ENCODE measurements at regions not wholly inside any gene's neighbourhood (a gene's known extent, or its start where the extent isn't known, plus 50 kb on each side); places are given as distances from the start of the nearest gene placed in this dataset.
"Not testable (repeated sequence)": the region's sequence is repeated elsewhere in the genome, so short reads cannot be mapped to it uniquely, and the experiment has no call there.

DNA sequence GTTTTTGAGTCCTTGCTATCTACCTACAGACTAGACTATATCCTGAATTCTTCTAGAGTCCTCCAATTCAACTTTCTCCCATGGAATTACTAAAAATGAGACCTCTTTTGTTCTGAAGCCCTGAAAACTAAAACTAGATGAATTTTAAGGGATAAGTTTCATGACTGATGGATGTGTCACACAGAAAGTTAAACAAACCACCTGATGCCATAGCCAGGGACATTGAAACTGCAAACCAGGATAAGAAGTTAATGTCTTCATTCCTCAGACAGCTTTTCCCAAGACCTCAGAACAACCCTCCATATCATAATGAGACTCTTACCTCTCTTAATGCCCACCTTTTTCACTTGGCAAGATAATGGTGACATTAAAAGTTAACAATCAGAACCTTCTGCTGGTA, 81.5 kb upstream of the PTPN13 start:
- Histone ChIP-seq H3K4me3 (no peak overlapping the region), H3K36me3 (no peaks in the 10 kb centered on the region), H3K4me1 (replicated peaks) (no peaks in the 10 kb centered on the region), H3K27me3 (replicated peaks; ENCODE audit: insufficient read depth) (no peaks in the 10 kb centered on the region), H3K9me3 (no peaks in the 10 kb centered on the region), H3K27ac (no peak overlapping the region)
- intact Hi-C loops (cut with DNase I) = no loop called here
- TF ChIP-seq, protein P1, sequence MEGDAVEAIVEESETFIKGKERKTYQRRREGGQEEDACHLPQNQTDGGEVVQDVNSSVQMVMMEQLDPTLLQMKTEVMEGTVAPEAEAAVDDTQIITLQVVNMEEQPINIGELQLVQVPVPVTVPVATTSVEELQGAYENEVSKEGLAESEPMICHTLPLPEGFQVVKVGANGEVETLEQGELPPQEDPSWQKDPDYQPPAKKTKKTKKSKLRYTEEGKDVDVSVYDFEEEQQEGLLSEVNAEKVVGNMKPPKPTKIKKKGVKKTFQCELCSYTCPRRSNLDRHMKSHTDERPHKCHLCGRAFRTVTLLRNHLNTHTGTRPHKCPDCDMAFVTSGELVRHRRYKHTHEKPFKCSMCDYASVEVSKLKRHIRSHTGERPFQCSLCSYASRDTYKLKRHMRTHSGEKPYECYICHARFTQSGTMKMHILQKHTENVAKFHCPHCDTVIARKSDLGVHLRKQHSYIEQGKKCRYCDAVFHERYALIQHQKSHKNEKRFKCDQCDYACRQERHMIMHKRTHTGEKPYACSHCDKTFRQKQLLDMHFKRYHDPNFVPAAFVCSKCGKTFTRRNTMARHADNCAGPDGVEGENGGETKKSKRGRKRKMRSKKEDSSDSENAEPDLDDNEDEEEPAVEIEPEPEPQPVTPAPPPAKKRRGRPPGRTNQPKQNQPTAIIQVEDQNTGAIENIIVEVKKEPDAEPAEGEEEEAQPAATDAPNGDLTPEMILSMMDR (IDR thresholded peaks at IDR 0.05) = no peak
- TF ChIP-seq POLR2A (IDR thresholded peaks at IDR 0.05) (no peak), POLR2AphosphoS5 (IDR thresholded peaks at IDR 0.05) (no peak)
- no peak for DNase-seq (ENCODE audit: low spot score)

DNA sequence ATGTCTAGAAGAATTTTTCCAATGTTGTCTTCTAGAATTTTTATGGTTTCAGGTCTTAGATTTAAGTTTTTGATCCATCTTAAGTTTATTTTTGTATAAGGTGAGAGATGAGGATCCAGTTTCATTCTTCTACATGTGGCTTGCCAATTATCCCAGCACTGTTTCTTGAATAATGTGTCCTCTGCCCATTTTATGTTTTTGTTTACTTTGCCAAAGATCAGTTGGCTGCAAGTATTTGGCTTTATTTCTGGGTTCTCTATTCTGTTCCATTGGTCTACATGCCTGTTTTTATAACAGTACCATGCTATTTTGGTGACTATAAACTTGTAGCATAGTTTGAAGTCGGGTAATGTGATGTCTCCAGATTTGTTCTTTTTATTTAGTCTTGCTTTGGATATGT, 78.2 kb upstream of the PTPN13 start:
- H3K36me3 ChIP-seq; intact Hi-C loops (cut with DNase I); H3K4me3 ChIP-seq; H3K27ac ChIP-seq; H3K4me1 ChIP-seq (replicated peaks); DNase-seq (ENCODE audit: low spot score); H3K9me3 ChIP-seq; H3K27me3 ChIP-seq (replicated peaks; ENCODE audit: insufficient read depth): not testable (repeated sequence)
- WGBS = 74% methylated on average over 1 of the region's 1 CpG

DNA sequence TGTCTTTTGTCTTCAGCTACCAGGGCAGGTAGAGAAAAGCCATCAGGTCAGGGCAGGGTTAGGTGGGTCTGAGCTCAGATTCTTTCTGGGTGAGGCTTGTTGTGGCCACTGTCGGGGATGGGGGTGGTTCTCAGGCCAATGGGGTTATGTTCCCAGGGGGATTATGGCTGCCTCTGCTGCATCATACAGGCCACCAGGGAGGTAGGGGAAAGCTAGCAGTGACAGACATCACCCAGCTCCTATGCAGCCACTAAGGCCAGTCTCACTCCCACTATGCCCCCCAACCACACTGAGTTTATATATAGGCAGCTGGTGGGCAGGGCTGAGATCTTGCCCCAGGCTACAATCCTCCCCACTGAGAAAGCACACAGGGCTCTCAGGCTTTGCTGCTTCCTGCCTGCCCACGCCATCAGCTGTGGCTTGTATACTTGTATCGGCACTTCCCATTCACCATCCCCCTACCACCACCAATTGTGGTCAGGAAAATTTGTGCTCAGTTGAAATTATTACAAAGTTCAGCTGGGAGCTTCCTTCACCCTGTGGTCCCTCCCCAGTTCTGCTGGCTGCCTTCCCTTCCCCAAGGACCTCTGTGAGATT, 72.6 kb upstream of the PTPN13 start:
- no peaks in the 10 kb centered on the region for H3K4me1 ChIP-seq (replicated peaks)
- intact Hi-C loops (cut with DNase I) = no loop called here
- DNase-seq (ENCODE audit: low spot score) = no peak
- H3K27me3 ChIP-seq (replicated peaks; ENCODE audit: insufficient read depth) = no peaks in the 10 kb centered on the region
- TF ChIP-seq, protein P1 (IDR thresholded peaks at IDR 0.05) = no peak
- no peak for TF ChIP-seq POLR2AphosphoS5 (IDR thresholded peaks at IDR 0.05)
- no peak for TF ChIP-seq POLR2A (IDR thresholded peaks at IDR 0.05)
- H3K9me3 ChIP-seq = no peaks in the 10 kb centered on the region
- no peak overlapping the region for H3K27ac ChIP-seq
- WGBS = 92% methylated on average over 3 of the region's 3 CpGs
- no peak overlapping the region for H3K4me3 ChIP-seq
- no peaks in the 10 kb centered on the region for H3K36me3 ChIP-seq

GRCh38 chr4:86522349-86522748, 71.8 kb upstream of the PTPN13 start:
- intact Hi-C loops (cut with DNase I) = no loop called here
- H3K4me1 ChIP-seq (replicated peaks) = no peaks in the 10 kb centered on the region
- no peaks in the 10 kb centered on the region for H3K9me3 ChIP-seq
- TF ChIP-seq, protein P1 (IDR thresholded peaks at IDR 0.05) = peak in 2 of 4 experiments; percentile 19 to 24
- no peak for TF ChIP-seq POLR2A (IDR thresholded peaks at IDR 0.05)
- no peak for TF ChIP-seq POLR2AphosphoS5 (IDR thresholded peaks at IDR 0.05)
- H3K4me3 ChIP-seq = no peak overlapping the region
- no peaks in the 10 kb centered on the region for H3K36me3 ChIP-seq
- DNase-seq (ENCODE audit: low spot score) = no peak
- H3K27me3 ChIP-seq (replicated peaks; ENCODE audit: insufficient read depth) = no peaks in the 10 kb centered on the region
- no peak overlapping the region for H3K27ac ChIP-seq
- WGBS = 79% methylated on average over 4 of the region's 4 CpGs

- Histone ChIP-seq H3K27ac (no peak overlapping the region), H3K4me1 (replicated peaks) (no peaks in the 10 kb centered on the region), H3K9me3 (no peaks in the 10 kb centered on the region), H3K36me3 (no peaks in the 10 kb centered on the region), H3K27me3 (replicated peaks; ENCODE audit: insufficient read depth) (no peaks in the 10 kb centered on the region), H3K4me3 (no peak overlapping the region)
- 85% methylated on average over 2 of the region's 2 CpGs for WGBS
- no peak for DNase-seq (ENCODE audit: low spot score)
- intact Hi-C loops (cut with DNase I) = no loop called here
- TF ChIP-seq, protein P1 (IDR thresholded peaks at IDR 0.05) = no peak
- TF ChIP-seq POLR2AphosphoS5 (IDR thresholded peaks at IDR 0.05) (no peak), POLR2A (IDR thresholded peaks at IDR 0.05) (no peak)
Observed at GRCh38 chr4:86523333-86523732, 70.8 kb upstream of the PTPN13 start.

- H3K27me3 ChIP-seq (replicated peaks; ENCODE audit: insufficient read depth); H3K27ac ChIP-seq; DNase-seq (ENCODE audit: low spot score); intact Hi-C loops (cut with DNase I); H3K9me3 ChIP-seq; H3K4me3 ChIP-seq; H3K36me3 ChIP-seq; H3K4me1 ChIP-seq (replicated peaks): not testable (repeated sequence)
- 93% methylated on average over 4 of the region's 4 CpGs for WGBS
Observed at GRCh38 chr4:86527713-86528112, 66.4 kb upstream of the PTPN13 start.
